MV-4-11 (cell line): ENCODE measurements at regions not wholly inside any gene's neighbourhood (a gene's known extent, or its start where the extent isn't known, plus 50 kb on each side); places are given as distances from the start of the nearest gene placed in this dataset.
"Not testable (repeated sequence)": the region's sequence is repeated elsewhere in the genome, so short reads cannot be mapped to it uniquely, and the experiment has no call there.

ENCODE experiments used
- DNase-seq: peaks from one replicate; lab custom pipeline; 2025; lab: John Stamatoyannopoulos, UW

- no peak for DNase-seq
Observed at GRCh38 chr4:151563194-151563593, 154.2 kb downstream of the FHIP1A start.

- no peak for DNase-seq
Observed at GRCh38 chr4:151564321-151564720, 155.3 kb downstream of the FHIP1A start.

GRCh38 chr4:151565583-151565982 is 156.6 kb downstream of the FHIP1A start:
- no peak for DNase-seq

GRCh38 chr4:151566053-151566452 is 157.1 kb downstream of the FHIP1A start:
- DNase-seq = no peak

- DNase-seq = no peak
Observed at GRCh38 chr4:151567056-151567455, 158.1 kb downstream of the FHIP1A start.

GRCh38 chr4:151568966-151569365 is 160.0 kb downstream of the FHIP1A start:
- no peak for DNase-seq

- no peak for DNase-seq
Observed at GRCh38 chr4:151569650-151570049, 160.7 kb downstream of the FHIP1A start.

- no peak for DNase-seq
Observed at GRCh38 chr4:151573474-151573873, 164.5 kb downstream of the FHIP1A start.

GRCh38 chr4:151573945-151574344 is 165.0 kb downstream of the FHIP1A start:
- no peak for DNase-seq

- DNase-seq = no peak
Observed at GRCh38 chr4:151574968-151575367, 166.0 kb downstream of the FHIP1A start.

- DNase-seq = no peak
Observed at GRCh38 chr4:151575646-151576045, 166.7 kb downstream of the FHIP1A start.

GRCh38 chr4:151576627-151577026 is 167.7 kb downstream of the FHIP1A start:
- DNase-seq = no peak

- DNase-seq = no peak
Observed at GRCh38 chr4:151581570-151581969, 172.6 kb downstream of the FHIP1A start.

GRCh38 chr4:151582098-151582497 is 173.1 kb downstream of the FHIP1A start:
- no peak for DNase-seq

- no peak for DNase-seq
Observed at GRCh38 chr4:151583157-151583914, 174.4 kb downstream of the FHIP1A start.

- no peak for DNase-seq
Observed at GRCh38 chr4:151584101-151584500, 175.1 kb downstream of the FHIP1A start.

- DNase-seq = not testable (repeated sequence)
Observed at GRCh38 chr4:151595629-151596028, 165.2 kb downstream of the GATB start.

- DNase-seq = not testable (repeated sequence)
Observed at GRCh38 chr4:151597691-151598090, 163.1 kb downstream of the GATB start.

- no peak for DNase-seq
Observed at GRCh38 chr4:151599863-151600262, 160.9 kb downstream of the GATB start.

GRCh38 chr4:151600432-151600831 is 160.4 kb downstream of the GATB start:
- no peak for DNase-seq

- no peak for DNase-seq
Observed at GRCh38 chr4:151603377-151603776, 157.4 kb downstream of the GATB start.

- DNase-seq = no peak
Observed at GRCh38 chr4:151604238-151604637, 156.6 kb downstream of the GATB start.

- DNase-seq = no peak
Observed at GRCh38 chr4:151605215-151605614, 155.6 kb downstream of the GATB start.

GRCh38 chr4:151606061-151606460 is 154.7 kb downstream of the GATB start:
- DNase-seq = no peak
